WTC11 (cell line): ENCODE measurements at regions not wholly inside any gene's neighbourhood (a gene's known extent, or its start where the extent isn't known, plus 50 kb on each side); places are given as distances from the start of the nearest gene placed in this dataset.

ENCODE experiments used
- ATAC-seq: fragments of 200-7000 bp; cut with Tn5 transposase; 2 replicates; pipeline ENCODE4 v1.10.0; 2021; ENCODE audit warnings: mild to moderate bottlenecking, moderate library complexity
- CTCF ChIA-PET: fragments of 300-600 bp; sonication (Branson Sonifier 250); formaldehyde crosslinking; loops from one replicate; lab custom pipeline; 2021; ENCODE audit warnings: antibody characterized with exemption; lab: Charles Lee
- POLR2A ChIA-PET: fragments of 350-600 bp; sonication (Branson Sonifier 250); formaldehyde crosslinking; loops from one replicate; lab custom pipeline; 2021; ENCODE audit warnings: antibody characterized with exemption; lab: Charles Lee
- DNase-seq: peaks from one replicate; pipeline ENCODE4 v3.0.0; 2021; ENCODE audit warnings: low spot score
- H3K27ac Mint-ChIP-seq: 2 replicates; pipeline ENCODE4 v1.8.0; 2021; ENCODE audit warnings: mixed read lengths
- H3K27me3 Mint-ChIP-seq: 2 replicates; pipeline ENCODE4 v1.8.0; 2021; ENCODE audit warnings: low read depth, mild to moderate bottlenecking, moderate library complexity, mixed read lengths
- H3K36me3 Mint-ChIP-seq: 2 replicates; pipeline ENCODE4 v1.8.0; 2021; ENCODE audit warnings: mixed read lengths
- H3K4me1 Mint-ChIP-seq: 2 replicates; pipeline ENCODE4 v1.8.0; 2022; ENCODE audit warnings: mixed read lengths
- H3K4me3 Mint-ChIP-seq: 2 replicates; pipeline ENCODE4 v1.8.0; 2021; ENCODE audit warnings: mild to moderate bottlenecking, moderate library complexity, mixed read lengths
- H3K9me3 Mint-ChIP-seq: 2 replicates; pipeline ENCODE4 v1.8.0; 2021; ENCODE audit warnings: mixed read lengths
- CBFB ChIP-seq: sonication (generic); formaldehyde crosslinking; IDR thresholded peaks from 2 replicates; pipeline ENCODE4 v1.8.1; 2022; ENCODE audit warnings: mild to moderate bottlenecking, low read depth, missing genetic modification reagents
- EMX1 ChIP-seq: fragments of 250-450 bp; sonication (Bioruptor Pico); IDR thresholded peaks from 2 replicates; pipeline ENCODE4 v1.8.0; 2021; ENCODE audit warnings: mild to moderate bottlenecking
- GABPB1 ChIP-seq: sonication (generic); formaldehyde crosslinking; IDR thresholded peaks from 2 replicates; pipeline ENCODE4 v1.8.1; 2023; ENCODE audit warnings: mild to moderate bottlenecking, missing genetic modification reagents
- MYBL2 ChIP-seq: sonication (generic); formaldehyde crosslinking; IDR thresholded peaks from 2 replicates; pipeline ENCODE4 v1.8.1; 2023; ENCODE audit warnings: mild to moderate bottlenecking, moderate library complexity, missing genetic modification reagents
- NFE2L1 ChIP-seq: sonication (generic); formaldehyde crosslinking; IDR thresholded peaks from 2 replicates; pipeline ENCODE4 v1.8.1; 2023; ENCODE audit warnings: missing genetic modification reagents
- NR1H2 ChIP-seq: sonication (generic); formaldehyde crosslinking; IDR thresholded peaks from 2 replicates; pipeline ENCODE4 v1.9.0; 2021; ENCODE audit warnings: mild to moderate bottlenecking, moderate library complexity, missing genetic modification reagents
- NR3C1 ChIP-seq: sonication (generic); formaldehyde crosslinking; conservative IDR thresholded peaks from 2 replicates; pipeline ENCODE4 v1.8.1; 2023; ENCODE audit warnings: low read depth, mild to moderate bottlenecking, missing genetic modification reagents
- SP1 ChIP-seq: sonication (generic); formaldehyde crosslinking; conservative IDR thresholded peaks from 2 replicates; pipeline ENCODE4 v1.8.1; 2022; ENCODE audit warnings: missing genetic modification reagents
- TEAD1 ChIP-seq: sonication (generic); formaldehyde crosslinking; IDR thresholded peaks from 2 replicates; pipeline ENCODE4 v1.8.0; 2022; ENCODE audit warnings: mild to moderate bottlenecking, missing genetic modification reagents
- ZNF263 ChIP-seq: sonication (generic); formaldehyde crosslinking; IDR thresholded peaks from 2 replicates; pipeline ENCODE4 v1.8.1; 2022; ENCODE audit warnings: low read depth, mild to moderate bottlenecking, moderate library complexity, missing genetic modification reagents
- TF ChIP-seq, protein P1 (sequence below): sonication (generic); formaldehyde crosslinking; IDR thresholded peaks from 2 replicates; pipeline ENCODE4 v1.8.1; 2022; ENCODE audit warnings: low read depth, missing genetic modification reagents, borderline replicate concordance
- TF ChIP-seq, protein P2 (sequence below): fragments of 250-450 bp; sonication (Bioruptor Pico); IDR thresholded peaks from 2 replicates; pipeline ENCODE4 v1.9.0; 2021; ENCODE audit warnings: mild to moderate bottlenecking
- TF ChIP-seq, protein P3 (sequence below): sonication (generic); formaldehyde crosslinking; IDR thresholded peaks from 2 replicates; pipeline ENCODE4 v1.8.1; 2023; ENCODE audit warnings: mild to moderate bottlenecking, missing genetic modification reagents
- TF ChIP-seq, protein P4 (sequence below): sonication (generic); formaldehyde crosslinking; conservative IDR thresholded peaks from 2 replicates; pipeline ENCODE4 v1.8.1; 2022; ENCODE audit warnings: mild to moderate bottlenecking, missing genetic modification reagents
- TF ChIP-seq, protein P5 (sequence below): sonication (generic); formaldehyde crosslinking; IDR thresholded peaks from 2 replicates; pipeline ENCODE4 v1.8.1; 2023; ENCODE audit warnings: mild to moderate bottlenecking, missing genetic modification reagents, moderate library complexity
- TF ChIP-seq, protein P6 (sequence below): sonication (generic); formaldehyde crosslinking; IDR thresholded peaks from 2 replicates; pipeline ENCODE4 v1.8.0; 2023; ENCODE audit warnings: missing genetic modification reagents
- TF ChIP-seq, protein P7 (sequence below): sonication (generic); formaldehyde crosslinking; IDR thresholded peaks from 2 replicates; pipeline ENCODE4 v1.8.0; 2022; ENCODE audit warnings: mild to moderate bottlenecking, missing genetic modification reagents
- TF ChIP-seq, protein P8 (sequence below): sonication (generic); formaldehyde crosslinking; IDR thresholded peaks from 2 replicates; pipeline ENCODE4 v1.8.1; 2022; ENCODE audit warnings: low read depth, mild to moderate bottlenecking, moderate library complexity, missing genetic modification reagents, borderline replicate concordance
- TF ChIP-seq, protein P9 (sequence below): sonication (generic); formaldehyde crosslinking; IDR thresholded peaks from 2 replicates; pipeline ENCODE4 v1.8.0; 2022; ENCODE audit warnings: mild to moderate bottlenecking, missing genetic modification reagents

DNA sequence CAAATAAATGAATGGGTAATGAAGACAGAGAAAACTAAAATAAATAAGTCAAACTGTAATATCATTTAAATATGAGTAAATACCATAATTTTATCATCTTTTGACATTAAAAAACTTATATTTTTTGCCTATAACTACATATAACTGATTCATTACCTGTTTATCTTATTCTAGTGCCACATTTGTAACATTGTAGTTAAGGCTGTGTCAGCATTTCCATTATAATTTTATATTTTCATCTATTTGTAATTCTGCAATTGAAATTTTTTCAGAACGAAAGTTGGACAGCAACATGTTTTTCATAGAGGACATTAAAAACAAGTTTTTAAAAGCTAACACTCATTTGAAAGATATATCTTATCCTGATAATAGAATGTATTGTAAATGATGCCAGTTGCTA, 1286.5 kb downstream of the LRFN5 start:
- DNase-seq = no peak
- peaks cover 19% of the 10 kb centered on the region for H3K9me3 Mint-ChIP-seq
- ChIA-PET POLR2A (no interaction called here), CTCF (no interaction called here)
- no peak for ATAC-seq
- H3K27me3 Mint-ChIP-seq = no peaks in the 10 kb centered on the region
- H3K36me3 Mint-ChIP-seq = peaks cover 6% of the 10 kb centered on the region
- H3K27ac Mint-ChIP-seq = no peak overlapping the region
- no peaks in the 10 kb centered on the region for H3K4me1 Mint-ChIP-seq
- no peak overlapping the region for H3K4me3 Mint-ChIP-seq
- TF ChIP-seq EMX1 (no peak), NR1H2 (CRISPR knock-in tag) (no peak), CBFB (CRISPR knock-in tag) (no peak), SP1 (no peak)
- TF ChIP-seq, protein P1, sequence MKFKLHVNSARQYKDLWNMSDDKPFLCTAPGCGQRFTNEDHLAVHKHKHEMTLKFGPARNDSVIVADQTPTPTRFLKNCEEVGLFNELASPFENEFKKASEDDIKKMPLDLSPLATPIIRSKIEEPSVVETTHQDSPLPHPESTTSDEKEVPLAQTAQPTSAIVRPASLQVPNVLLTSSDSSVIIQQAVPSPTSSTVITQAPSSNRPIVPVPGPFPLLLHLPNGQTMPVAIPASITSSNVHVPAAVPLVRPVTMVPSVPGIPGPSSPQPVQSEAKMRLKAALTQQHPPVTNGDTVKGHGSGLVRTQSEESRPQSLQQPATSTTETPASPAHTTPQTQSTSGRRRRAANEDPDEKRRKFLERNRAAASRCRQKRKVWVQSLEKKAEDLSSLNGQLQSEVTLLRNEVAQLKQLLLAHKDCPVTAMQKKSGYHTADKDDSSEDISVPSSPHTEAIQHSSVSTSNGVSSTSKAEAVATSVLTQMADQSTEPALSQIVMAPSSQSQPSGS (CRISPR knock-in tag) = no peak
- TF ChIP-seq, protein P2, sequence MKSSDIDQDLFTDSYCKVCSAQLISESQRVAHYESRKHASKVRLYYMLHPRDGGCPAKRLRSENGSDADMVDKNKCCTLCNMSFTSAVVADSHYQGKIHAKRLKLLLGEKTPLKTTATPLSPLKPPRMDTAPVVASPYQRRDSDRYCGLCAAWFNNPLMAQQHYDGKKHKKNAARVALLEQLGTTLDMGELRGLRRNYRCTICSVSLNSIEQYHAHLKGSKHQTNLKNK (CRISPR knock-in tag) = no peak
- TF ChIP-seq, all 79 proteins: peak for 0

DNA sequence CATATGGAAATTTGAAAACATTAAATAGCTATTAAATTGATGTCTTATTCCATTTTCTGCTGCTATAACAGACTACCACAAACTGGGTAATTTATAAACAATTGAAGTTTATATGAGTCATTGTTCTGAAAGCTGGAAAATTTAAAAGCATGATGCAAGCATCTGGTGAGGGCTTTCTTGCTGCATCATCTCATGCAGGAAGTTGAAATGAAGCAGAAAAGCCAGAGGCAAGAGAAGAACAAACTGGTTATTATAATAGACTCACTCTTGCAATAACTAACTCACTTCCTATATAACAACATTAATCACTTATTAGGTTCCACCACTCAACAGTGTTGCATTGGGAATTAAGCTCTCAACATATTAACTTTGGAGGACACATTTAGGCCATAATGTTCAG, 1277.4 kb downstream of the LRFN5 start:
- Mint-ChIP-seq H3K27me3 (no peaks in the 10 kb centered on the region), H3K4me1 (no peaks in the 10 kb centered on the region), H3K27ac (no peak overlapping the region), H3K4me3 (no peak overlapping the region), H3K9me3 (peaks cover 19% of the 10 kb centered on the region), H3K36me3 (peaks cover 12% of the 10 kb centered on the region)
- CTCF ChIA-PET = no interaction called here
- POLR2A ChIA-PET = interaction anchor here (0.5 kb wide), 1 partner anchor 21 kb away, joined by 3 read pairs; no protein-coding TSS in a partner anchor
- DNase-seq (no peak), ATAC-seq (no peak)
- TF ChIP-seq, protein P3, sequence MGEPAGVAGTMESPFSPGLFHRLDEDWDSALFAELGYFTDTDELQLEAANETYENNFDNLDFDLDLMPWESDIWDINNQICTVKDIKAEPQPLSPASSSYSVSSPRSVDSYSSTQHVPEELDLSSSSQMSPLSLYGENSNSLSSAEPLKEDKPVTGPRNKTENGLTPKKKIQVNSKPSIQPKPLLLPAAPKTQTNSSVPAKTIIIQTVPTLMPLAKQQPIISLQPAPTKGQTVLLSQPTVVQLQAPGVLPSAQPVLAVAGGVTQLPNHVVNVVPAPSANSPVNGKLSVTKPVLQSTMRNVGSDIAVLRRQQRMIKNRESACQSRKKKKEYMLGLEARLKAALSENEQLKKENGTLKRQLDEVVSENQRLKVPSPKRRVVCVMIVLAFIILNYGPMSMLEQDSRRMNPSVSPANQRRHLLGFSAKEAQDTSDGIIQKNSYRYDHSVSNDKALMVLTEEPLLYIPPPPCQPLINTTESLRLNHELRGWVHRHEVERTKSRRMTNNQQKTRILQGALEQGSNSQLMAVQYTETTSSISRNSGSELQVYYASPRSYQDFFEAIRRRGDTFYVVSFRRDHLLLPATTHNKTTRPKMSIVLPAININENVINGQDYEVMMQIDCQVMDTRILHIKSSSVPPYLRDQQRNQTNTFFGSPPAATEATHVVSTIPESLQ (CRISPR knock-in tag) = no peak
- TF ChIP-seq, protein P4, sequence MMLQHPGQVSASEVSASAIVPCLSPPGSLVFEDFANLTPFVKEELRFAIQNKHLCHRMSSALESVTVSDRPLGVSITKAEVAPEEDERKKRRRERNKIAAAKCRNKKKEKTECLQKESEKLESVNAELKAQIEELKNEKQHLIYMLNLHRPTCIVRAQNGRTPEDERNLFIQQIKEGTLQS = no peak
- TF ChIP-seq, protein P5, sequence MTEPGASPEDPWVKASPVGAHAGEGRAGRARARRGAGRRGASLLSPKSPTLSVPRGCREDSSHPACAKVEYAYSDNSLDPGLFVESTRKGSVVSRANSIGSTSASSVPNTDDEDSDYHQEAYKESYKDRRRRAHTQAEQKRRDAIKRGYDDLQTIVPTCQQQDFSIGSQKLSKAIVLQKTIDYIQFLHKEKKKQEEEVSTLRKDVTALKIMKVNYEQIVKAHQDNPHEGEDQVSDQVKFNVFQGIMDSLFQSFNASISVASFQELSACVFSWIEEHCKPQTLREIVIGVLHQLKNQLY (CRISPR knock-in tag) = no peak
- TF ChIP-seq, protein P2 (CRISPR knock-in tag) = no peak
- TF ChIP-seq, protein P6, sequence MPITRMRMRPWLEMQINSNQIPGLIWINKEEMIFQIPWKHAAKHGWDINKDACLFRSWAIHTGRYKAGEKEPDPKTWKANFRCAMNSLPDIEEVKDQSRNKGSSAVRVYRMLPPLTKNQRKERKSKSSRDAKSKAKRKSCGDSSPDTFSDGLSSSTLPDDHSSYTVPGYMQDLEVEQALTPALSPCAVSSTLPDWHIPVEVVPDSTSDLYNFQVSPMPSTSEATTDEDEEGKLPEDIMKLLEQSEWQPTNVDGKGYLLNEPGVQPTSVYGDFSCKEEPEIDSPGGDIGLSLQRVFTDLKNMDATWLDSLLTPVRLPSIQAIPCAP (CRISPR knock-in tag) = no peak
- TF ChIP-seq GABPB1 (CRISPR knock-in tag) (no peak), MYBL2 (CRISPR knock-in tag) (no peak), TEAD1 (CRISPR knock-in tag) (no peak), CBFB (CRISPR knock-in tag) (no peak), NFE2L1 (CRISPR knock-in tag) (no peak), ZNF263 (CRISPR knock-in tag) (no peak), NR3C1 (CRISPR knock-in tag) (no peak)
- TF ChIP-seq, protein P7, sequence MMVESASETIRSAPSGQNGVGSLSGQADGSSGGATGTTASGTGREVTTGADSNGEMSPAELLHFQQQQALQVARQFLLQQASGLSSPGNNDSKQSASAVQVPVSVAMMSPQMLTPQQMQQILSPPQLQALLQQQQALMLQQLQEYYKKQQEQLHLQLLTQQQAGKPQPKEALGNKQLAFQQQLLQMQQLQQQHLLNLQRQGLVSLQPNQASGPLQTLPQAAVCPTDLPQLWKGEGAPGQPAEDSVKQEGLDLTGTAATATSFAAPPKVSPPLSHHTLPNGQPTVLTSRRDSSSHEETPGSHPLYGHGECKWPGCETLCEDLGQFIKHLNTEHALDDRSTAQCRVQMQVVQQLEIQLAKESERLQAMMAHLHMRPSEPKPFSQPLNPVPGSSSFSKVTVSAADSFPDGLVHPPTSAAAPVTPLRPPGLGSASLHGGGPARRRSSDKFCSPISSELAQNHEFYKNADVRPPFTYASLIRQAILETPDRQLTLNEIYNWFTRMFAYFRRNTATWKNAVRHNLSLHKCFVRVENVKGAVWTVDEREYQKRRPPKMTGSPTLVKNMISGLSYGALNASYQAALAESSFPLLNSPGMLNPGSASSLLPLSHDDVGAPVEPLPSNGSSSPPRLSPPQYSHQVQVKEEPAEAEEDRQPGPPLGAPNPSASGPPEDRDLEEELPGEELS (CRISPR knock-in tag) = no peak
- TF ChIP-seq, protein P8, sequence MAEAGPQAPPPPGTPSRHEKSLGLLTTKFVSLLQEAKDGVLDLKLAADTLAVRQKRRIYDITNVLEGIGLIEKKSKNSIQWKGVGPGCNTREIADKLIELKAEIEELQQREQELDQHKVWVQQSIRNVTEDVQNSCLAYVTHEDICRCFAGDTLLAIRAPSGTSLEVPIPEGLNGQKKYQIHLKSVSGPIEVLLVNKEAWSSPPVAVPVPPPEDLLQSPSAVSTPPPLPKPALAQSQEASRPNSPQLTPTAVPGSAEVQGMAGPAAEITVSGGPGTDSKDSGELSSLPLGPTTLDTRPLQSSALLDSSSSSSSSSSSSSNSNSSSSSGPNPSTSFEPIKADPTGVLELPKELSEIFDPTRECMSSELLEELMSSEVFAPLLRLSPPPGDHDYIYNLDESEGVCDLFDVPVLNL = no peak
- TF ChIP-seq, protein P9, sequence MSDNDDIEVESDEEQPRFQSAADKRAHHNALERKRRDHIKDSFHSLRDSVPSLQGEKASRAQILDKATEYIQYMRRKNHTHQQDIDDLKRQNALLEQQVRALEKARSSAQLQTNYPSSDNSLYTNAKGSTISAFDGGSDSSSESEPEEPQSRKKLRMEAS (CRISPR knock-in tag) = no peak
